HG02870 (cell line): ENCODE measurements at regions not wholly inside any gene's neighbourhood (a gene's known extent, or its start where the extent isn't known, plus 50 kb on each side); places are given as distances from the start of the nearest gene placed in this dataset.

Experiments used
- ATAC-seq: cut with Tn5 transposase; IDR thresholded peaks from one replicate; pipeline ENCODE4 v1.9.1; 2021; ENCODE audit warnings: mild to moderate bottlenecking, moderate library complexity; ENCODE audit not compliant: unreplicated experiment

- no peak for ATAC-seq
Observed at GRCh38 chr13:90519157-90519556, 828.3 kb upstream of the MIR17HG start.

- no peak for ATAC-seq
Observed at GRCh38 chr13:90526711-90527110, 820.8 kb upstream of the MIR17HG start.

DNA sequence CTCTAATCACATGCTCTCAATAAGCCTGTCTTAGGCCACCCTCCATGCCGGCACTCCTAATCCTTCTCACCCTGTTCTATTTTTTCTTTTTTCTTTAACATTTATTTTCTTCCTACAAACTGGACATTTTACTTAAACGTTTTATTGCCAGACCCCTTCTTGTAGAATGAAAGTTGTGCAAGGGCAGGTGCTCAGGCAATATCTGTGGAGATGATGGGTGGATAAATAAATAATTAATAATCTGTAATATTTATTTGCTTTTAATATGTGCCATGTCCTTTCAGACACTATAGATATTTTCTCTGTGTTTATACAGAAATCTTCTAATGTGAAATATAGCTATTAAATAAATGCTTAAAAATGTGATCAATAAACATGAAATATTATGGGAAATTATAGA lies 815.7 kb upstream of the MIR17HG start:
- no peak for ATAC-seq

DNA sequence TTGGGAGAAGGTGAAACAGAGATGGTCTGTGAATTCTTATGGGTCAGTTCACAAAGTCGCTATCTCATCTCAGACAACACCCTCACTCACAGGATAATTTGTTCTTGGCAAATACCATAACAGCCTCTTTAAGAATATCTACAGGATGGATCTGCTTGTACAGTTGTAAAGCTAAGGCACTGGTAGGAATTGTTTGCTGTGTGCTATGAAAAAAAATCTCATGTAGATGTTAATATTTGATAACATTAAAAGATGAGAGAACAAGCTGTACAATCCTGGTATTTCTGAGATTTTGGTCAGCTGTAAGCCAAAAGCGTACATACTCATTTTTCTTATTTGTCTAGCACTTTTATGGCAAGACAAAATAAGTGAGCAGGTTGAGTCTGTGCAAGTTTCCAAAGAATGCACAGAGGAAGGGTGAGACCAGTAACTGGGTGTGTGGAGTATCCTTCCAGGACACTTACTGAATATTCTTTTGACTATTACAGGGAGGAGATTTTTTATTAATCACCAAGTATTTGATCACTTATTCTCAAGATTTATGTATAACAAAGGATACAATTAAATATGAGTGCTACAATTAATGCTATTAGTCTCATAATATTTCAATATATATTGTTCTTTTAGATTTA lies 814.5 kb upstream of the MIR17HG start:
- ATAC-seq = no peak

GRCh38 chr13:90533866-90534265 lies 813.6 kb upstream of the MIR17HG start:
- ATAC-seq = no peak

DNA sequence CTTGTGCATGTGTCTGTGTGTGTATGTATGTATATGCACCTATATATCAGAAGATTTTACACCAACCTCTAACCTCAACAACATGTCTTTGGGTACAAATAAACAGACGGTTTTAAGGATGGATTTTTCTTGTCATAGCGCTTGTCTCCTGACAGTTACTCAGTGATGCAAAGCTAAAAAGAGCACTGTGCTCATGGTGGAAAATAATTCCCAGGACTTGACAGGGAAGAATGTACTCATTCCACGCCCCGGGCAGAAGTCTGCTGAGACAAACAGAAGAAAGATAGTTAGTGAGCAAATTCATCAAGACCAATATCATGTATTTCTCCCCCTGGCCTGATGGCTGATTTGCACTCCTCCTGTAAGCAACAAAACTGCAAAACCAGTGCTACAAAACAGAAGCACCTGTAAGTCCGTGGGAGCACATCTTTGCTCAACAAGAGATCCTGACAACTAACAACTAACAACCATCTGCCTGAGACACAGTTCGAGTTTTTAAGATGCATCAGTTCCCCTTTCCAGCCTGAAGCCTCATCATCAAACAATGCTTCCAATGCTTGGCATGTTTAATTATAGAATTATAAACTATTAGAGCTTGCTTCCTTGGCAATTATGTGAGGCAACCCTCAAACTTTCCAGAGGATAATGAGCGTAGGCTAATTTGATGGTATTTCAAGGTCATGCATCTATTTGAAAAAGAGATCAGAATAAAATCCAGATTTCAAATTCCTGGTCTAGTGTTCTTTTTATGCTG lies 812.7 kb upstream of the MIR17HG start:
- ATAC-seq = no peak

GRCh38 chr13:90535421-90535820 lies 812.1 kb upstream of the MIR17HG start:
- no peak for ATAC-seq

- ATAC-seq = no peak
Observed at GRCh38 chr13:90538063-90538462, 809.4 kb upstream of the MIR17HG start.

GRCh38 chr13:90541346-90541745 lies 806.1 kb upstream of the MIR17HG start:
- no peak for ATAC-seq

GRCh38 chr13:90542959-90543505 lies 804.5 kb upstream of the MIR17HG start:
- ATAC-seq = no peak

GRCh38 chr13:90545070-90545840 lies 802.2 kb upstream of the MIR17HG start:
- ATAC-seq = no peak

- ATAC-seq = no peak
Observed at GRCh38 chr13:90547272-90547790, 800.2 kb upstream of the MIR17HG start.

GRCh38 chr13:90551253-90551652 lies 796.2 kb upstream of the MIR17HG start:
- ATAC-seq = no peak

DNA sequence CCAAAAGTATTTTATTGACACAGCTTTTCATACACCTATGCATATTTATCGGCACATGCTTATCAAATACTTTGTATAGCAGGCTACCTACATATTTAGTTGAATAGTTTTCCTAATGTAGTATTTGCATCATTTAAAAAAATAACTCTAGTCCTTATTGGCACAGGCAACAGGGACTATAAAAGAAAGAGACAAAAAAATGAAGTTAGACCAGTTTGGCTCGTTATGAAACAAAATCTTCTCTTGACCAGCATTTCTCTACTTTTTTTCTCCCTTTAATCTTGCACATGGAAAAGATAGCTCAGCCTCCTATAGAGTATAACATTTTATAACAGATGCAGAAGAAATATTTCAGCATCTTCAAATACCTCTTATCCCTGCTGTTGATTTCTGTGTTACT lies 794.8 kb upstream of the MIR17HG start:
- no peak for ATAC-seq

- no peak for ATAC-seq
Observed at GRCh38 chr13:90553159-90553558, 794.3 kb upstream of the MIR17HG start.

DNA sequence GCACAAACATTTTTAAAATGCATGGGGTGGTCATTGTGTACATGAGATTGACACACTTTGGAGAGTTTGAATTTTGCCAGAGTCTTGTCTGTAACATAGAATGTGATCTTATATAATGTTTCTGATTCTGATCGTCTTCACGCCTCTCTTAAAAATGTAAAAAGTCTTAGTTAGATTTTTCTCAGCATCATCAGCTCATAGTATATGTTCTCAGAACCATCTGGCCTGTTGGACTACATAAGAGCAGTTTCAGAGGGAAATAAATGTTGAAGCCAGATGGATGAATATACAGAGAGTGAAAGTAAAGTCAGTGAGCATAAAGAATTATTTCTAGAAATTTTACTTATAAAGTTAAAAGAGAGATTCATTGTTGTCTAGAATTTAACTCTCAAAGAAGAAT lies 789.9 kb upstream of the MIR17HG start:
- no peak for ATAC-seq

DNA sequence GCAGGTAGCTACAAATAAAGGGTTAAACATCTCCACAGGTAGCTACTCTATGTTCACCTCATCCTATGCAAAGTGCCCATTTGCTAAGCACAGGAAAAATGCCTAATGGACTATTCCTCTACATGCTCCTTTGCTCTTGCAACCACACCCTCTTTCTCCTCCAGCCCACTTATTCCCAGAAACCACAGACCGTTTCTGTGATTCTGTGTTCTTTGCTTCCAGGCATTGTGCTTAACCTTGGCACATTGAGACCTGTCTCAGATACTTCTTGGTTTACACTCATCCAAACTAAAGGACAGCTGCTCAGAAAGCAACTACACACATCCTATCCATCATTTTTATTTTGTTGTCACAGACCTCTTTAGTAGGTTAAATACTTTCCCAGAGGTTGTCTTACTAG lies 785.0 kb upstream of the MIR17HG start:
- no peak for ATAC-seq

- no peak for ATAC-seq
Observed at GRCh38 chr13:90564096-90564495, 783.4 kb upstream of the MIR17HG start.

DNA sequence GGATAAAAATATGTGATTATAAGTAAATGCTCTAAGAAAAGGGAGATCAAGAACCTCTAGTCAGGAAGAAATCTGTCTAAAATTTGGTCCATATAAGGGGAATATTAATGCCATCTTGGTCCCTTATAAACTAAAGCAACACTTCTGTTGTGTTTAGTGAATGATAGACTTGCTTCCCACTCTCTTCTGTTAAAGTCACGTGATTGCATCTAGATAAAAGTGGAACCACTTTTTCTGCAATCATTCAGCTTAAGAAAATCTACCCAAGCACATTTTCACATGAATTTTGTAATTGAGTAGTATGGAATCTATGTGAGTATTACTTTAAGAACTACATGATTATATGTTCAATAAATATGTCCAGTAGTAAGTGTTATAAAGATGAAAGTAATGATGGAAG lies 782.9 kb upstream of the MIR17HG start:
- ATAC-seq = no peak

DNA sequence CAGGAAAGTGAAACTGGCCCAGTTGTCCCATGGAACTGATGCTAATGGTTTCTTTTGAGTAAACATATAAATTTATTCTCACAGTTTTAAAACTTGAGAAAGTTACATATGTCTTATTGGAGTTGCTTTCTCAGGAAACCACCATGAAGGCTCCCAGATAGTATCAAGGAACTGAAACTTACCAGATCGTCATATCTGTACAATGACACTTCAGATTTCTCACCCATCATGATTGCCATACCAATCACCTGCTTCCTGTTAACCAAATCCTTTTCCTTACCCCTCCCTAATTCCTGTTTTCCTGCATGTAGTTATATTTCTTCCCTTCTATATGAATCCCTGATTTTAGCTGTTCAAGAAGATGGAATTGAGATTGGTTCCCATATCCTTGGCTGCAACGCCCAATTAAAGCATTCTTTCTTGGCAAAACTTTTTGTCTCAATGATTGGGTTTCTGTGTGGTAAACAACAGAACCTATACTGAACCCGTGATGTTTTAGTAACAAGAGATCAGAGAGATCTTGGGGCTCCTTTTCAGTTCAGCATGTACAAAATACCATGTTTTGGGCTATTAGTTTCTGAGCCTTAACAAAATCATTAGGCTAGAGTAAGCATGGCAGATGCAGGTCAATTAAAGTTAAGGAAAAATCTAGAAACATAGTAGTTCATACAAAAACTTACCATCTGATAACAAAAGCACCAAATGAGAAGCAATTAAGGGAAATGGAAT lies 781.3 kb upstream of the MIR17HG start:
- no peak for ATAC-seq

- ATAC-seq = no peak
Observed at GRCh38 chr13:90568165-90568564, 779.3 kb upstream of the MIR17HG start.
